ENCODE measurements at regions not wholly inside any gene's neighbourhood (a gene's known extent, or its start where the extent isn't known, plus 50 kb on each side); places are given as distances from the start of the nearest gene placed in this dataset.

DNA sequence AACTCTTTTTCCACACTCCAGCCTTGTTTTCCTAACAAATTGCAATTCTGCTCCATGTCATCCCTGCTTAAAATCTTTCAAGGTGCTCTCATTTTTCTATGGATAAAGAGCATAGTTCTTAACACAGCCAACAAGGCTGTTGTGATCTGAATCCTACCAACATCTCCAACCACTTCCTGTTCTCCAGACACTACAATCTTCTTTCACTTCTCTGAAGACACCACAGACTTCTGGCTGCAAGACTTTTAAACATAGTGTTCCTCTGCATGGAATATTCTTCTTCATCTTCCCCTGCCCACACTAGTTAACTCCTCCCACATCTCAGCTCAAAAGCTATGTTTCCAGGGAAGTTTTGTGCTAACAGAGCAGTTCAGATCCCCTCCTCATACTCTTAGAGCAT, 404.8 kb downstream of the MAN2A1 start:
- H3K4me3 ChIP-seq (ENCODE audit: low read length): no peak overlapping the region
- TF ChIP-seq, protein P1, sequence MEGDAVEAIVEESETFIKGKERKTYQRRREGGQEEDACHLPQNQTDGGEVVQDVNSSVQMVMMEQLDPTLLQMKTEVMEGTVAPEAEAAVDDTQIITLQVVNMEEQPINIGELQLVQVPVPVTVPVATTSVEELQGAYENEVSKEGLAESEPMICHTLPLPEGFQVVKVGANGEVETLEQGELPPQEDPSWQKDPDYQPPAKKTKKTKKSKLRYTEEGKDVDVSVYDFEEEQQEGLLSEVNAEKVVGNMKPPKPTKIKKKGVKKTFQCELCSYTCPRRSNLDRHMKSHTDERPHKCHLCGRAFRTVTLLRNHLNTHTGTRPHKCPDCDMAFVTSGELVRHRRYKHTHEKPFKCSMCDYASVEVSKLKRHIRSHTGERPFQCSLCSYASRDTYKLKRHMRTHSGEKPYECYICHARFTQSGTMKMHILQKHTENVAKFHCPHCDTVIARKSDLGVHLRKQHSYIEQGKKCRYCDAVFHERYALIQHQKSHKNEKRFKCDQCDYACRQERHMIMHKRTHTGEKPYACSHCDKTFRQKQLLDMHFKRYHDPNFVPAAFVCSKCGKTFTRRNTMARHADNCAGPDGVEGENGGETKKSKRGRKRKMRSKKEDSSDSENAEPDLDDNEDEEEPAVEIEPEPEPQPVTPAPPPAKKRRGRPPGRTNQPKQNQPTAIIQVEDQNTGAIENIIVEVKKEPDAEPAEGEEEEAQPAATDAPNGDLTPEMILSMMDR (IDR thresholded peaks at IDR 0.05; ENCODE audit: insufficient read depth, low read depth, low read length, missing control alignments): no peak
- no peak for DNase-seq (ENCODE audit: low read depth)

DNA sequence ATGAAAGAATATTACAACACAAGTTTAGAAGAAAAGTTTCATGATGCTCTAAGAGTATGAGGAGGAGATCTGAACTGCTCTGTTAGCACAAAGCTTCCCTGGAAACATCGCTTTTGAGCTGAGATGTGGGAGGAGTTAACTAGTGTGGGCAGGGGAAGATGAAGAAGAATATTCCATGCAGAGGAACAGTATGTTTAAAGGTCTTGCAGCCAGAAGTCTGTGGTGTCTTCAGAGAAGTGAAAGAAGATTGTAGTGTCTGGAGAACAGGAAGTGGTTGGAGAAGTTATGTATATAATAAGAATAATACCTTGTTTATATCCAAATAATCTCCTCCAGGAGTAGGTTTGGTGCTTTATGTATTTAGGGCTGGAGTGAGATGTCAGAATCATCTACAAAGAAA, 406.7 kb downstream of the MAN2A1 start:
- TF ChIP-seq, protein P1 (IDR thresholded peaks at IDR 0.05; ENCODE audit: insufficient read depth, low read depth, low read length, missing control alignments): no peak
- H3K4me3 ChIP-seq (ENCODE audit: low read length): no peak overlapping the region
- DNase-seq (ENCODE audit: low read depth): no peak

DNA sequence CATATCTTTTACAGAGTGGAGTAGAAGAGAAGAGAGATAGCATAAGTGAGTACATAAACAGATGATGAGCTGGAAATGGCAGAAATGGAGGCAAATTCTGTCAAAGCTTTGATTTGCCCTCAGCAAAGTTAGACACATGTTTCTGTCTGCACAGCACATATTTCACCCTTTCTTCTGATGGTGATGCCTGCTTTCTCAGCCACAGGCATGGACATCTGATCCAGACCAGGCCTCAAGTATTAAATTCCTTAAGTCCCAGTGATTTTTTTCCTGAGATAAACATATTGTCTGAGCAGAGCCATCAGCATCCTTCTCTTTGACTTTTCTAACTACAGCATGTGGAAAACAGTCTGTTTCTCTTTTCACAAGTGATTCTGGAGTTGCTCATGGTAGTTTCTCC, 409.8 kb downstream of the MAN2A1 start:
- DNase-seq (ENCODE audit: low read depth): no peak
- TF ChIP-seq, protein P1 (IDR thresholded peaks at IDR 0.05; ENCODE audit: insufficient read depth, low read depth, low read length, missing control alignments): no peak
- no peak overlapping the region for H3K4me3 ChIP-seq (ENCODE audit: low read length)

DNA sequence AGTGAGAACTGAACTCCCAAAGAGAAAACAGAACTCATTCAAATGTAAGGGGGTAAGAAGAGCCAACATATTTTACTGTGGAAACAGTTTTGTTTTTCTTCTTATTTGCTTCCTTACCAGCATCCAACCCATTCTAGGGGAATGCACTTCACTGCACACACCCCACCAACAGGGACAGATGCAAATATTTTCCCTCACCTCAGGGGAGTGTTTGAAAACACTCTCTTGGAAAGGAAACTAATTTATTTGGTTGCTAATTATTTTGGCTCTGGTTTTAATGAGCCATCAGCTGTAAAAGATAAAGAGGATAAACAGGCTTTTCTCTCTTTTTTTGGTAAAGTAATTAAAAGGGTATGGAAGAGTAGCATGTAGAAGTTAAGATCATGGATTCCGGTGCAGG, 413.4 kb downstream of the MAN2A1 start:
- TF ChIP-seq, protein P1 (IDR thresholded peaks at IDR 0.05; ENCODE audit: insufficient read depth, low read depth, low read length, missing control alignments): no peak
- DNase-seq (ENCODE audit: low read depth): no peak
- no peak overlapping the region for H3K4me3 ChIP-seq (ENCODE audit: low read length)

DNA sequence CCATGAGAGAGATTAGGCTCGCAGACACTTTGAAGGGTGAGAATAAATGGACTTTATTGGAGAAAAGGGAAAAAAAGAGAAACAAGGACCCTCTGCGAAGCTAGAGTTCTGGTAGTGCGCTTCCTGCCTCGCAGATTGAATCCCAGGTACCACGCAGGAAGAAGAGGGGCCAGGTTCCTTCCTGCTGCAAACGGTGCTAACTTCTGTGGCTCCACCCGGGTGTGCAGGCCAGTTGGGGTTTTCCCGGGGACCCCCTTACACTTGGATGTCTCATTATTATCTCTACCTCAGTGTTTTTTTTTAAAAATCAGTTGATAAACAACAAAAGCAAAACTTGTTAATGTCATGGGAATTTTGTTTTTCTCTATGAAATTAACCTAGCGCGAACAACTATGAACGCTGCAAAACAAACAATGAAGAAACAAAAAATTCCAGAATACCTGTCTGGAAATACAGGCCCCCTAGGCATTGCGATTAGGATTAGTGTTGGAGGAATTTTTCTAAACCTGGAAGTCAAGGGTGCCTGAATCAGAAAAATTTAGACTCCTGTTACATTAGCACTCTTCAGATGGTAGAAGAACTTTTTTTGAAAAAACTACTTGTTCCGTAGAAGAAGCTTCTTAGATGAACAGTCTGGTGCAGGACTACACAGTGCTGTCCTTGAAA, 414.5 kb downstream of the MAN2A1 start:
- H3K4me3 ChIP-seq (ENCODE audit: low read length): no peak overlapping the region
- TF ChIP-seq, protein P1 (IDR thresholded peaks at IDR 0.05; ENCODE audit: insufficient read depth, low read depth, low read length, missing control alignments): no peak
- DNase-seq (ENCODE audit: low read depth): no peak

DNA sequence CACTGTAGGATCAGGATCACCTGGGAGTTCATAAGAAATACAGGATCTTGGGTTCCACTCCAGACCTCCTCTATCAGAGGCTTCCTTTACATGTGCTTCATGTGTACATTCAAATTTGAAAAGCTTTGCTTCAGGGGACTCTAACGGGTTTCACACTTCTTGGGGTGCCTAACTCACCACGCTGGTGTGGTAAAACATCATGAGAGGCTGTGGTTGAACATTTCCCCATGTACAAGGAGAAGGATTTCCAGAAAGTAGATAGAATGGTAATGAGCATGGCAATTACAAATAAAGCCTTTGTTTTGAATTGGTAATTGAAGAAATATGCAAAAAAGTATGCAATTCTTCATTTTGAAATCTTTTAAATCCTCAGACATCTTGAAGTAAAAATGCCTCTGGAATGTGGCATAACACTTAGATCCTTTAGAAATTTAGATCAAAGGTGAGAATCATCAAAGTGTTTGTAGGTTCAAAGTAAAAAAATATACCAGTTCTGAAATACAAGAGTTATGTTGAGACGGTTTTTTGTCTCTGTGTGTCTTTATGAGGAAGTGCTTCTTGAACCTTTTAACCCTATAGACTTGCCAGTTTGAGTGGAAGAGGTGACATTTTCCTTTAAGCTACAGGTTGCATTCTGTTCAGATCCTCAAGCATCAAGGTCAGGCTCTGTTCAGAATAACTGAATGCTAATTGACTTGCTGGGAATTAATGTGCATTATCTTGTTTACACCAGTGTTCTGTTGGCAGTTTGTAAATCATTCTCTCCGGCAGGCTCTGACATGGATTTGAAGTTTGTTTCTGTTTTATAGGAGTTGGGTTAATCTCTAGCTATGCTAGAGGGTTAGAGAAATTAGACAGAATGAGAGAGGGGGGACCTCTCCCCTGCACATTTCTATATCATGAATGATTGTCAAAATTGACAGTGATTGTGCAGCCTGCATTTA, 415.3 kb downstream of the MAN2A1 start:
- DNase-seq (ENCODE audit: low read depth): no peak
- no peak overlapping the region for H3K4me3 ChIP-seq (ENCODE audit: low read length)
- TF ChIP-seq, protein P1 (IDR thresholded peaks at IDR 0.05; ENCODE audit: insufficient read depth, low read depth, low read length, missing control alignments): no peak

All from epithelial cell of esophagus (primary cell).